ENCODE measurements at regions not wholly inside any gene's neighbourhood (a gene's known extent, or its start where the extent isn't known, plus 50 kb on each side); places are given as distances from the start of the nearest gene placed in this dataset.

DNA sequence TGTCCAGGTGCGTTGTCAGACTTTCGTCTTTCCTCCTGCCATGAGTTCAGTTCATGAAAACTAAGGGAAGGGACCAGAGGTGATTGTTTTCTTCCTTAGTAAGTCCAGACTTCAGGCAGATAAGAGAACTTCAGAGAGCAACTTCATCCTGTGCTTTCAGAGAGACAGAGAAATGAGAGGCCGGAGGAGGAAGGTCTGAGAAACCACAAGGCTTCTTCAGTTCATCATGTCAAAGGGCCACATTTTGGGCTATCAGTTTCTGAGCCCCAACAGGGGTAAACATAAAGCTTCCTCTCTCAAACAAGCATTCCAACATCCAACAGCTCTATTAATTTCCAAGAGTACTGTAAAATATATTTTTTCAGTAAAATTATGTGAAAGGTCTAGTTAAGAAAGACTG is 668.4 kb upstream of the NRP1 start:
- Histone ChIP-seq H3K27ac (ENCODE audit: low read depth, low read length, poor library complexity, severe bottlenecking) (no peak overlapping the region), H3K4me1 (ENCODE audit: insufficient read depth, low read length, poor library complexity, severe bottlenecking) (no peaks in the 10 kb centered on the region), H3K4me3 (ENCODE audit: low read depth, low read length, poor library complexity, severe bottlenecking) (no peak overlapping the region), H3K9me3 (ENCODE audit: low read depth, low read length, poor library complexity, severe bottlenecking) (no peaks in the 10 kb centered on the region), H3K36me3 (ENCODE audit: insufficient read depth, low read length, poor library complexity, severe bottlenecking) (no peaks in the 10 kb centered on the region), H3K27me3 (replicated peaks; ENCODE audit: insufficient read depth, low read depth, low read length, poor library complexity) (no peaks in the 10 kb centered on the region)
- ChIA-PET POLR2A (ENCODE audit: low non-redundant PET) (no interaction called here), CTCF (no interaction called here)
- intact Hi-C loops (cut with micrococcal nuclease; ENCODE audit: unreplicated experiment) = no loop called here
- no peak for DNase-seq (ENCODE audit: low spot score)
- no peak for TF ChIP-seq EZH2 (IDR thresholded peaks at IDR 0.05; ENCODE audit: borderline replicate concordance, low read depth, low read length, poor library complexity, severe bottlenecking)
- TF ChIP-seq, protein P1, sequence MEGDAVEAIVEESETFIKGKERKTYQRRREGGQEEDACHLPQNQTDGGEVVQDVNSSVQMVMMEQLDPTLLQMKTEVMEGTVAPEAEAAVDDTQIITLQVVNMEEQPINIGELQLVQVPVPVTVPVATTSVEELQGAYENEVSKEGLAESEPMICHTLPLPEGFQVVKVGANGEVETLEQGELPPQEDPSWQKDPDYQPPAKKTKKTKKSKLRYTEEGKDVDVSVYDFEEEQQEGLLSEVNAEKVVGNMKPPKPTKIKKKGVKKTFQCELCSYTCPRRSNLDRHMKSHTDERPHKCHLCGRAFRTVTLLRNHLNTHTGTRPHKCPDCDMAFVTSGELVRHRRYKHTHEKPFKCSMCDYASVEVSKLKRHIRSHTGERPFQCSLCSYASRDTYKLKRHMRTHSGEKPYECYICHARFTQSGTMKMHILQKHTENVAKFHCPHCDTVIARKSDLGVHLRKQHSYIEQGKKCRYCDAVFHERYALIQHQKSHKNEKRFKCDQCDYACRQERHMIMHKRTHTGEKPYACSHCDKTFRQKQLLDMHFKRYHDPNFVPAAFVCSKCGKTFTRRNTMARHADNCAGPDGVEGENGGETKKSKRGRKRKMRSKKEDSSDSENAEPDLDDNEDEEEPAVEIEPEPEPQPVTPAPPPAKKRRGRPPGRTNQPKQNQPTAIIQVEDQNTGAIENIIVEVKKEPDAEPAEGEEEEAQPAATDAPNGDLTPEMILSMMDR (conservative IDR thresholded peaks at IDR 0.05; ENCODE audit: low read depth, low read length) = no peak
- no TSS peak for BruUV-seq (replicated peaks)

DNA sequence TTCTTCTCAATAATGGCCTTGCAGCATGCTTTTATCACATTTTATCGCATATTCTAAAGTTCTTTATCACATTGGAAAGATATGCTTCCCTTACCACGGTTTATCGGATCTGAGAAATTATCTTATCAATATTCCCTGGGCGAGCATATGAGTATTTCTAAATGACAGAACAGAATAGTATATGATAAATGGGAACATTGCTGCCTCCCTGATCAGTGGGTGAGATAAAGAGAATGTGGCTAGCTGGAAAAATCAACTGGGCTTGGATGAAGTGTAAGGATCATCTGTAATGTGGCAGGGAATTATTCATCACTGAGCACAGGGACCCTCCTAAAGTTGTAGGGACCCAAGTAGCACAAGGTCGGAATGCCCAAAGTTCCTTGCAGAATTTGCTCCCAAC is 667.4 kb upstream of the NRP1 start:
- Histone ChIP-seq H3K4me1 (ENCODE audit: insufficient read depth, low read length, poor library complexity, severe bottlenecking) (no peaks in the 10 kb centered on the region), H3K27ac (ENCODE audit: low read depth, low read length, poor library complexity, severe bottlenecking) (no peak overlapping the region), H3K4me3 (ENCODE audit: low read depth, low read length, poor library complexity, severe bottlenecking) (no peak overlapping the region), H3K36me3 (ENCODE audit: insufficient read depth, low read length, poor library complexity, severe bottlenecking) (no peaks in the 10 kb centered on the region), H3K9me3 (ENCODE audit: low read depth, low read length, poor library complexity, severe bottlenecking) (no peaks in the 10 kb centered on the region), H3K27me3 (replicated peaks; ENCODE audit: insufficient read depth, low read depth, low read length, poor library complexity) (no peaks in the 10 kb centered on the region)
- DNase-seq (ENCODE audit: low spot score) = no peak
- ChIA-PET POLR2A (ENCODE audit: low non-redundant PET) (no interaction called here), CTCF (no interaction called here)
- intact Hi-C loops (cut with micrococcal nuclease; ENCODE audit: unreplicated experiment) = no loop called here
- BruUV-seq (replicated peaks) = no TSS peak
- TF ChIP-seq, protein P1 (conservative IDR thresholded peaks at IDR 0.05; ENCODE audit: low read depth, low read length) = no peak
- no peak for TF ChIP-seq EZH2 (IDR thresholded peaks at IDR 0.05; ENCODE audit: borderline replicate concordance, low read depth, low read length, poor library complexity, severe bottlenecking)

DNA sequence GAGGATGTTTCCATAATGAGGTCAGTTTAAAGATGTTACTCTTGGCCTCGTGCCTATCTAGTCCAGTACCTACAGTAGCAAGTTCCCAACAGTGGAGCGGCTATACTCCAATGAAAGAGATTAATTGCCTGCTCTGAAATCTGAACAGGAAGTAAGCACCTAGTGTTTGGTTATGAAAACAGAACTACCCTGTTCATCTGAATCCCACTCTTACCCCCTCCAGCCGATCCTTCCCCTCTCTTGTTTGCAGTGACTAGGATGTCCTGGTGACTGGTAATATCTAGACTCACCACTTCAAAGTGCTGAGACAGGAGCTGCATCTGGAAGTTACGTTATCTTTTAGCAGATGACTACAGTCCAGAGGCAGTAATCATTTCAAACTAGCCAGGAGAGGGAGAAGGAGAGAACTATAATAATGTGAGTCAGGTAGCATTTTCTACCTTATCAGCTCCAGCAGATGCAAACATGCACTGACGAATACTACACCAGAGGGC is 666.7 kb upstream of the NRP1 start:
- H3K4me1 ChIP-seq (ENCODE audit: insufficient read depth, low read length, poor library complexity, severe bottlenecking) = no peaks in the 10 kb centered on the region
- ChIA-PET CTCF (no interaction called here), POLR2A (ENCODE audit: low non-redundant PET) (no interaction called here)
- intact Hi-C loops (cut with micrococcal nuclease; ENCODE audit: unreplicated experiment) = no loop called here
- DNase-seq (ENCODE audit: low spot score) = no peak
- H3K4me3 ChIP-seq (ENCODE audit: low read depth, low read length, poor library complexity, severe bottlenecking) = no peak overlapping the region
- no peaks in the 10 kb centered on the region for H3K36me3 ChIP-seq (ENCODE audit: insufficient read depth, low read length, poor library complexity, severe bottlenecking)
- no TSS peak for BruUV-seq (replicated peaks)
- H3K9me3 ChIP-seq (ENCODE audit: low read depth, low read length, poor library complexity, severe bottlenecking) = no peaks in the 10 kb centered on the region
- no peak for TF ChIP-seq EZH2 (IDR thresholded peaks at IDR 0.05; ENCODE audit: borderline replicate concordance, low read depth, low read length, poor library complexity, severe bottlenecking)
- TF ChIP-seq, protein P1 (conservative IDR thresholded peaks at IDR 0.05; ENCODE audit: low read depth, low read length) = no peak
- H3K27me3 ChIP-seq (replicated peaks; ENCODE audit: insufficient read depth, low read depth, low read length, poor library complexity) = no peaks in the 10 kb centered on the region
- no peak overlapping the region for H3K27ac ChIP-seq (ENCODE audit: low read depth, low read length, poor library complexity, severe bottlenecking)
